SH-SY5Y (cell line): ENCODE measurements at regions not wholly inside any gene's neighbourhood (a gene's known extent, or its start where the extent isn't known, plus 50 kb on each side); places are given as distances from the start of the nearest gene placed in this dataset.

Source experiments
- GATA2 ChIP-seq: IDR thresholded peaks from 2 replicates; pipeline ENCODE4 v1.6.1; 2011; ENCODE audit warnings: mild to moderate bottlenecking, low read depth, low read length
- GATA3 ChIP-seq: IDR thresholded peaks from 2 replicates; pipeline ENCODE4 v1.6.1; 2011; ENCODE audit warnings: low read depth, mild to moderate bottlenecking, low read length, moderate library complexity

GRCh38 chr12:39230086-39230485 lies 212.8 kb downstream of the KIF21A start:
- no peak for TF ChIP-seq GATA3
- TF ChIP-seq GATA2, result no peak
